K562 (cell line): ENCODE measurements at regions not wholly inside any gene's neighbourhood (a gene's known extent, or its start where the extent isn't known, plus 50 kb on each side); places are given as distances from the start of the nearest gene placed in this dataset.

Source experiments
- ATAC-seq: fragments of 200-7000 bp; cut with Tn5 transposase; 3 replicates; pipeline ENCODE4 v1.9.1; 2020; ENCODE audit warnings: moderate library complexity
- BruUV-seq: library from RNA; stranded (reverse); fragments of 400-500 nt; replicated peaks from 2 replicates; lab custom pipeline; 2021; lab: Mats Ljungman, UMichigan
- CTCF ChIA-PET: fragments of 300-600 bp; formaldehyde crosslinking; extraction: SDS; loops from one replicate; lab custom pipeline; 2021; ENCODE audit warnings: low intra/inter-chr PET ratio; lab: Yijun Ruan, JAX
- POLR2A ChIA-PET: fragments of 300-600, 350-650 bp; sonication (Branson Sonifier 250); formaldehyde crosslinking; extraction: SDS; loops from one replicate; lab custom pipeline; 2021; ENCODE audit warnings: antibody characterized with exemption, inconsistent platforms; lab: Yijun Ruan, JAX
- DNase-seq, 4 experiments: peaks; one replicate each; pipeline versions ENCODE4 v3.0.0 to v3.0.0-alpha.2; 2011 to 2018; ENCODE audit warnings: low spot score in 3 of 4, mixed read lengths in 3 of 4; ENCODE audit errors: extremely low read depth in 1 of 4
- FAIRE-seq: peaks from 2 replicates; lab custom pipeline; 2011; peaks lifted over from hg19 to GRCh38; lab: Jason Lieb, UNC
- H2AFZ ChIP-seq: 2 replicates; pipeline ENCODE4 v1.6.0; 2011; ENCODE audit warnings: low read depth, low read length, control low read depth, inconsistent platforms
- H3K27ac ChIP-seq: fragments of 200-600 bp; 3 replicates; pipeline ENCODE4 v1.8.0; 2011; ENCODE audit warnings: low read depth, mild to moderate bottlenecking, control low read depth, inconsistent platforms, low read length, moderate library complexity, mixed read lengths; ENCODE audit errors: extremely low read depth
- H3K27me3 ChIP-seq, 2 experiments: fragments of 300-600 bp in 1 of 2; 2 replicates in 1 of 2; 3 replicates in 1 of 2; pipeline versions ENCODE4 v1.6.0 to v1.8.0; 2011; ENCODE audit warnings: inconsistent platforms in 2 of 2, low read length in 2 of 2, mild to moderate bottlenecking in 1 of 2, mixed read lengths in 1 of 2, moderate library complexity in 1 of 2; ENCODE audit not compliant: control insufficient read depth in 2 of 2, insufficient read depth in 2 of 2
- H3K36me3 ChIP-seq: fragments of 300-600 bp; 3 replicates; pipeline ENCODE4 v1.8.0; 2011; ENCODE audit warnings: mild to moderate bottlenecking, low read length, inconsistent platforms; ENCODE audit not compliant: control insufficient read depth, insufficient read depth
- H3K4me1 ChIP-seq, 2 experiments: fragments of 200-600 bp in 1 of 2; replicated peaks in 1 of 2; 2 replicates in 1 of 2; 3 replicates in 1 of 2; pipeline versions ENCODE4 v1.5.1 to v1.8.0; 2011; ENCODE audit warnings: inconsistent platforms in 2 of 2, low read length in 2 of 2, mild to moderate bottlenecking in 1 of 2, mixed read lengths in 1 of 2, moderate library complexity in 1 of 2; ENCODE audit not compliant: control insufficient read depth in 2 of 2, insufficient read depth in 2 of 2
- H3K4me2 ChIP-seq: 2 replicates; pipeline ENCODE4 v1.6.1; 2011; ENCODE audit warnings: low read length, control low read depth, inconsistent platforms, mixed read lengths; ENCODE audit not compliant: insufficient read depth
- H3K4me3 ChIP-seq: fragments of 200-600 bp; sonication (generic), shearing (Covaris generic); 2 replicates; pipeline ENCODE4 v1.5.1; 2016; ENCODE audit warnings: control low read depth, inconsistent platforms
- H3K79me2 ChIP-seq: fragments of 200-600 bp; 3 replicates; pipeline ENCODE4 v1.8.0; 2011; ENCODE audit warnings: low read length, inconsistent platforms; ENCODE audit not compliant: control insufficient read depth, insufficient read depth
- H3K9ac ChIP-seq, 2 experiments: 2 replicates each; pipeline versions ENCODE4 v1.6.0 to v1.6.1; 2011; ENCODE audit warnings: low read depth in 2 of 2, low read length in 2 of 2, control low read depth in 1 of 2, inconsistent platforms in 1 of 2, mild to moderate bottlenecking in 1 of 2, mixed read lengths in 1 of 2; ENCODE audit not compliant: insufficient read depth in 1 of 2
- H3K9me1 ChIP-seq: one replicate; pipeline ENCODE4 v1.6.0; 2011; ENCODE audit warnings: inconsistent platforms, mild to moderate bottlenecking, low read length, moderate library complexity; ENCODE audit not compliant: control insufficient read depth, insufficient read depth
- H3K9me3 ChIP-seq: replicated peaks from 2 replicates; pipeline ENCODE4 v1.5.1; 2011; ENCODE audit warnings: low read depth, low read length, inconsistent platforms; ENCODE audit not compliant: control insufficient read depth, insufficient read depth
- H4K20me1 ChIP-seq: replicated peaks from 2 replicates; pipeline ENCODE4 v1.6.1; 2011; ENCODE audit warnings: low read length, inconsistent platforms, mixed read lengths; ENCODE audit not compliant: control insufficient read depth, insufficient read depth
- HOMEZ ChIP-seq: fragments of 250-450 bp; sonication (Bioruptor Pico); IDR thresholded peaks from 2 replicates; pipeline ENCODE4 v1.4.0; 2020; ENCODE audit warnings: mild to moderate bottlenecking, moderate library complexity
- MAX ChIP-seq: sonication (generic); formaldehyde crosslinking; IDR thresholded peaks from 2 replicates; pipeline ENCODE4 v1.9.0; 2022; ENCODE audit warnings: mild to moderate bottlenecking, missing genetic modification reagents
- POLR3G ChIP-seq: IDR thresholded peaks from 2 replicates; pipeline ENCODE4 v1.6.1; 2011; ENCODE audit not compliant: insufficient read length, insufficient replicate concordance; ENCODE audit errors: extremely low read depth
- SMAD4 ChIP-seq: fragments of 250-450 bp; sonication (Bioruptor Pico); conservative IDR thresholded peaks from 2 replicates; pipeline ENCODE4 v1.8.0; 2021; ENCODE audit warnings: inconsistent platforms, mild to moderate bottlenecking, moderate library complexity
- in situ Hi-C: fragments of 300-500 bp; cut with MboI; formaldehyde crosslinking; loops from 4 replicates; pipeline ENCODE4 v1.15.0; 2018; ENCODE audit warnings: inconsistent platforms, mixed read lengths
- intact Hi-C: fragments of 100-400 bp; cut with micrococcal nuclease; formaldehyde crosslinking; loops from 2 replicates; pipeline ENCODE4 v1.14.2; 2022
- TF ChIP-seq, protein P1 (sequence below): fragments of 450-650 bp; IDR thresholded peaks from 2 replicates; pipeline ENCODE4 v1.6.1; 2014; ENCODE audit warnings: low read depth, mild to moderate bottlenecking, moderate library complexity, borderline replicate concordance

DNA sequence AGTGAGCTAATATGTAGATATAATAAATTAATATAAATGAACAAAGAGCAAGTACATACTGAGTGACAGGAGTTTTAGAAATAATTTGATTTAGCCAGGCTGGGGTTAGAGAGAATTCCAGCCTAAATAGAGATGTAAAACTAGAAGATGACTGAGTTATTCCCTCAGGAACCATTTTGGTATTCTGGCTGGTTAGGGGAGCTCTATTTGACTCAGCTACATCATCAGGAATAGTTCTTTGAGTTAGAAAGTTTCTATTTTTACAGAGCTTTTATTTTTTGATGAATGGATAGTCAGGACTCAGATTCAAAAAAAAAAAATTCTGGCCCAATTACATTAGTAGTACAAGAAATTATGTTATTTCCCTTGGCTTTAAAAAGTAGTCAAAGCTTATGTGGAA is 180.4 kb upstream of the MID1 start:
- Histone ChIP-seq H2AFZ (no peak overlapping the region), H3K4me1 (no peaks in the 10 kb centered on the region), H3K9me3 (no peaks in the 10 kb centered on the region), H3K36me3 (no peaks in the 10 kb centered on the region), H3K4me3 (no peak overlapping the region), H3K27ac (no peak overlapping the region), H3K27me3 (no peaks in the 10 kb centered on the region), H3K9ac (no peak overlapping the region), H4K20me1 (no peaks in the 10 kb centered on the region), H3K4me2 (no peak overlapping the region), H3K79me2 (no peaks in the 10 kb centered on the region), H3K9me1 (no peaks in the 10 kb centered on the region)
- intact Hi-C loops, result no loop called here
- ChIA-PET POLR2A (no interaction called here), CTCF (no interaction called here)
- TF ChIP-seq HOMEZ (no peak), POLR3G (no peak), MAX (CRISPR knock-in tag) (no peak), SMAD4 (no peak)
- TF ChIP-seq, protein P1, sequence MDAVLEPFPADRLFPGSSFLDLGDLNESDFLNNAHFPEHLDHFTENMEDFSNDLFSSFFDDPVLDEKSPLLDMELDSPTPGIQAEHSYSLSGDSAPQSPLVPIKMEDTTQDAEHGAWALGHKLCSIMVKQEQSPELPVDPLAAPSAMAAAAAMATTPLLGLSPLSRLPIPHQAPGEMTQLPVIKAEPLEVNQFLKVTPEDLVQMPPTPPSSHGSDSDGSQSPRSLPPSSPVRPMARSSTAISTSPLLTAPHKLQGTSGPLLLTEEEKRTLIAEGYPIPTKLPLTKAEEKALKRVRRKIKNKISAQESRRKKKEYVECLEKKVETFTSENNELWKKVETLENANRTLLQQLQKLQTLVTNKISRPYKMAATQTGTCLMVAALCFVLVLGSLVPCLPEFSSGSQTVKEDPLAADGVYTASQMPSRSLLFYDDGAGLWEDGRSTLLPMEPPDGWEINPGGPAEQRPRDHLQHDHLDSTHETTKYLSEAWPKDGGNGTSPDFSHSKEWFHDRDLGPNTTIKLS, result no peak
- BruUV-seq, result no TSS peak
- FAIRE-seq (no peak), DNase-seq (no peak), ATAC-seq (no peak)
- in situ Hi-C loops, result no loop called here
